Stimulated activated CD8-positive, alpha-beta memory T cell treated with anti-CD3 and anti-CD28 coated beads, Interleukin-15, amount 100 ng/mL, for 48 hours (primary cell): ENCODE measurements at regions not wholly inside any gene's neighbourhood (a gene's known extent, or its start where the extent isn't known, plus 50 kb on each side); places are given as distances from the start of the nearest gene placed in this dataset.
"Not testable (repeated sequence)": the region's sequence is repeated elsewhere in the genome, so short reads cannot be mapped to it uniquely, and the experiment has no call there.

Experiments used
- DNase-seq, 2 donors: peaks; one replicate each; pipeline ENCODE4 v3.0.0-alpha.2; 2020; ENCODE audit warnings: low read depth in 2 of 2

DNA sequence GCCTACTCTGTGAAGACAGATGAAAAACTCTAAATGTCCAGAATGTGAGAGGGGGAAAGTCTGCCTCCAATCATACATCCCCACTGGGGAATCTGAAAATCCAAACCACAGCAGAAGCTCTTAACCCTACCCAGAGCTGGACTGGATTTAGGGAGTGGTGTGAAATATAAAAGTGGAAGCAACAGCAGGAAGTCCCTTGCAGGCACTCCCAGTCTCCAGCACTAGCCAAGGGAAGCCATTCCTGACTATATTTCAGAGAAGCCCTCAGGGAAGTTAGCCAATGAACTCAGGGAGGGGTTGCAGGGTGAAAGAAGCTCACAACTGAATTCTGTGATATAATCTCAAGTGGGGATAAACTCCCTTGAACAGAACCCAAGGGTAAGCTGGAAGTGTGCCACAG is 51.5 kb downstream of the CRPPA start:
- DNase-seq = no peak

DNA sequence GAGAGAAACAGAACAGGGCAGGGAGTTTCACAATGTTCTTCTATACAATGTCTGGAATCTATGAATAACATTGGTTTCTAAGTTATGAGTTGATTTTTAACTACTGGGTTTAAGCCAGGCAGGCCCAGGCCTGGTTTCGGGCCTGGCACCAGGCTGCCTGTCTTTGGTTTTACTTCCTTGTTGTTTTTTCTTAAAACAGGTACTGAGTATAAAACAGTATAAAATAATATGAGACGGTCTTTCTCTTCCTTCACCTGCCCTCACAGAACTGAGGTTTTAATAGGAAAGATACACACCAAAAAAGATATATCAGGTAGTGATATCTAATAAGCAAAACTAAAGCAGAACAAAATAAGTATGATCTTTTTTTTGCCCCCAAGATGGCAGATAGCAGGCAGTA is 52.0 kb downstream of the CRPPA start:
- DNase-seq = not testable (repeated sequence)

DNA sequence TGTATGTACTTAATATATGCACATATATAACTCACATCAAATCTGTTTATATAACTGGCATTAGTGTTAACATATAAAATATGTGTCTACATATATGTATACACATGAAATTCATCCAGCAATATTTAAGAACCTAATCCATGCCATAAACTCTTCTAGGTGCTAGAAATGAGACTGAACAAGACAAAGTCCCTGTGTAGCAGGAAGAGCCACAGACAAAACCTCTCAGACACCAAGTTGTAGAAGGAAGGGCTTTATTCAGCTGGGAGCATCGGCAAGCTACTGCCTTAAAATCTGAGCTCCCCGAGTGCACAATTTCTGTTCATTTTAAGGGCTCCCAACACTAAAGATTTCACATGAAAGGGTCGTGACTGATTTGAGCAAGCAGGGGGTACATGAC is 52.5 kb downstream of the CRPPA start:
- DNase-seq = no peak

- no peak for DNase-seq
These were observed 54.2 kb downstream of the CRPPA start for GRCh38 chr7:16367115-16367514.

DNA sequence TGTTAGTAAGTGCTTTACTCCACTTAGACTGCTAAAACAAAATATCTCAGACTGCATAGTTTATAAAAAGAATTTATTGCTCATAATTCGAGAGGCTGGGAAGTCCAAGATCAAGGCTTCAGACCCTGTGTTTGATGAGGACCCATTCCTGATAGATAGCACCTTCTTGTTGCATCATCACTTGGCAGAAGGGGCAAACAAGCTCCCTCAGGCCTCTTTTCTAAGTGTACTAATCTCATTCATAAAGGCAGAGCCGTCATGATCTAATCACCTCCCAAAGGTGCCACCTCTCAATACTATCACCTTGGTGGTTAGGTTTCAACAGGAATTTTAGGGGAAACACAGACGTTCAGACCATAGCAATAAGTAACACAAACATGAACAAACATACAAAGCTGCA is 55.4 kb downstream of the CRPPA start:
- DNase-seq = no peak

GRCh38 chr7:16365177-16365576 is 56.2 kb downstream of the CRPPA start:
- no peak for DNase-seq

GRCh38 chr7:16359216-16359615 is 62.1 kb downstream of the CRPPA start:
- no peak for DNase-seq

GRCh38 chr7:16357921-16358320 is 63.4 kb downstream of the CRPPA start:
- no peak for DNase-seq

DNA sequence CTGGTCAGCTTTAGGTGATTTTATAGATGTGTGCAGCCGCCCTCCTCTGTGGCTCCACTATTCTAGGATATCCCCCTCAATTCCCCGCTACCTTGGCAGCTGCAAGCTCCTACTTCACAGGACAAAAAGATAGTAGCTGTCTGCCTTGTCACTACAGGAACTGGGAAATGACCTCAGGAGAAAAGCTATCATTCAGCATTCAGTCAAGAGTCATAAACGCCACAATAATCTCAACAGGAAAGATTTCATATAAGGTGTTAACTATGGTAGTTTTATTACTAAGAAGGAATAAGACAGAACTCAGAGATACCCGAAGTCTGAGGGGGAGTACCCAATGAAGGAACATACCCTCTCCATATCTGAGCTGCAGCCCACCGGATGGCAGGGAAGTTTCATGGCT is 63.9 kb downstream of the CRPPA start:
- no peak for DNase-seq

- DNase-seq = no peak
These were observed 64.9 kb downstream of the CRPPA start for GRCh38 chr7:16356301-16356958.

DNA sequence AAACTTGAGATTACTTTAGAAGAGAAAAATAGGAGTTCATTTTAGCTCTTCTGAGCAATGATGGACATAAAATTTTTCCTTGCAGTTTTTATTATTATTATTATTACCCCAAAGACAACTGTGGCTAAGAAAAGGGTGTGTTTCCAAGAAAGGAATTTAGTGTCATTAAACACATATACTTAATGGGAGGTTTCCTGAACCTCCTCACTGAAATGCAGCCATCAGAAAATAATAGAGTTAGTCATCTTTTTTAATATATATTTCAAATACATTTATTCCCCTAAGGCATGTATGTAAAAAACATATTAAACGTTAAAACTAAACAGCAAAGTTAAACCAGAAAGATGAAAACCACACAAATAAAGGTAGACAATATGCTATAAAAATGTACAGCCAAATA is 66.8 kb downstream of the CRPPA start:
- DNase-seq = no peak

- no peak for DNase-seq
These were observed 68.1 kb downstream of the CRPPA start for GRCh38 chr7:16353226-16353625.

GRCh38 chr7:16350634-16351033 is 70.7 kb downstream of the CRPPA start:
- no peak for DNase-seq

GRCh38 chr7:16348251-16348650 is 73.1 kb downstream of the CRPPA start:
- no peak for DNase-seq

GRCh38 chr7:16347827-16348192 is 73.5 kb downstream of the CRPPA start:
- no peak for DNase-seq

DNA sequence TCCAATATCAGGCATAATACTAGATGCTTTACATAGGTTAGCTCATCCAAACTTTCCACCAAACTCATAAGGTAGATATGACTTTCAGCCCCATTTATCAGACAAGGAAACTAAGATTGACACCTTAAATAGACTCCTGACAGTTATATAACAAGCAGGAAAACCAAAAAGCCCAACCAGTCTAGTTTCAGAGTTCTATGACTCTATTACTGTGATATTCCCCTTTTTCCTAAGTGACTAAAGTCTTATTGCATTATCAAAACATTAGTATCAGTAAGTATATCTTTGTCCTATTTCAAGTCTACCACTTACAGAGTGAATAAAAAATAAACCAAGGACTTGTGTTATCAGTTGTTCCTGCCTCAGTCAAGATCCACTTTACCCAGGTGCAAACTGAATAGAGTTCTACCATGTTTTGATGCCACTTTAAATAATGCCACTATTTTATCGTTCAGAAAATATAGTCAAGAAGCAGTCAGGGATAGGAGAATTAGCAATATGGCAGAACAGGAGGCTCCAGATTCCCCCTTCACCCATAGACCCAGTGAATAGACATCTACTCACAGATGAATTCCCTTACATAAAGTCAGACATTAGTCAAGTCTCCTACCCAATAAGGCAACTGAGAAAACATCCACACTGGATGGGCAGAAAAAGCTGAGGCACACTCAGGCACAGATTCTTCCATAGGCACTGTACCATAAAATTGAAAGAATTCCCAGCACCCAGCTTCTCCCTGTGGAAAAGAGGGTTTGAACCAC is 74.1 kb downstream of the CRPPA start:
- DNase-seq = no peak

DNA sequence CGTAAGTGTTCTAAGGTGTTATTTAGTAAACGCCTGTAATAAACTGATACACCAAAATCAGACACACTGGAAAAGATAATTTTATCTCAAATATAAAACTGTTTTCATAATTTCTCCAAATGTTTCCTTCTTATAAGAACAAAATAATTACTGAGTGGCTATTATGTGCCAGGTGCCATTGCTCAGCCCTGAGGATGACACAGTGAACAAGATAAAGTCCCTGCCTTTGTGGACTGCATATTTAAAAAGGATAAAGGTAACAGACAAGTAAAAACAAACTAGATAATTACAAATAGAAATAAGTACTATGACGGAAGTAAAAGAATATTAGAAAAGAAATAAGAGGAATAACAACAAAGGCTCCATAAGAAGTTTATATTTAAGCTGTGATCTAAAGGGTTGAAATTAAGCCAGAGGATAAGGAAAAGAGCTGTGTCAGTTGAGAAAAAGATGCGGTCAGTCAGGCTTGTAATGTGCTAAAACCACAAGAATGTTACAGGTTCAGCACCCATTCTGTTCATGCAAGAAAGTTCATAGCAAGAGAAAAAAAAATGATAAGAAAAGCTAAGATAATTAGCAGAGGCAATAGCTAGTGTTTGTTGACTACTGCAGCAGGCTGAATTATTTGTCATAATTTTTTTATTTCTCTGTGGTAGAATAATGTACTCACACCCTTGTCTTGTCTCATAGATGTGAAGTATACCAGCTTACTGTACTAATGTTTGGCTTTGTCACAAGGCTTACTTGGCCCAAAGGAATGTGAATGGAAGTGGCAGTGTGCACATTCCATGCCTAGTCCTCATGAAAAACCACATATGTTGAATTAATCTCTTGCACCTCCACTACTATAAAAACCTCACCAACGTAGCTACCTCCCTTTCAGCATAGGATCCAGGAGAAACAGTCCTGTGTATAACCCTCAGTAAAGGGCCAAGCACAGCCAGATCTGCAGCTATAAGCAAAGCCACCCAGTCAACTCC is 75.1 kb downstream of the CRPPA start:
- DNase-seq = no peak

DNA sequence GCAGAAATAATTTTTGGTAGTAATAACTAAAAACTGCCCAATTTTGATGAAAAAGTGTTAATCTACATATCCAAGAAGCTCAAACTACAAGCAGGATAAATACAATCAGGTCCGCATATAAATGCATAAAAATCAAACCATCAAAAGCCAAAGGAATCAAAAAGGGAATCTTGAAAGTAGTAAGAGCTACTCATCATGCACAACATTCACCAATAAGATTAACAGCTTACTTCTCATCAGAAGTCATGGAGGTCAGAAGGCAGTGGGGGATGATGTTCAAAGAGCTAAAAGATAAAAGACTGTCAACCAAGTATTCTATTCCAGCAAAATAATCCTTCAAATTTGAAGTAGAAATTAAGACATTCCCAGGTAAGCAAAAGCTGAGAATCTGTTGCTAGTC is 76.4 kb downstream of the CRPPA start:
- no peak for DNase-seq

- no peak for DNase-seq
These were observed 77.7 kb downstream of the CRPPA start for GRCh38 chr7:16343612-16344011.

DNA sequence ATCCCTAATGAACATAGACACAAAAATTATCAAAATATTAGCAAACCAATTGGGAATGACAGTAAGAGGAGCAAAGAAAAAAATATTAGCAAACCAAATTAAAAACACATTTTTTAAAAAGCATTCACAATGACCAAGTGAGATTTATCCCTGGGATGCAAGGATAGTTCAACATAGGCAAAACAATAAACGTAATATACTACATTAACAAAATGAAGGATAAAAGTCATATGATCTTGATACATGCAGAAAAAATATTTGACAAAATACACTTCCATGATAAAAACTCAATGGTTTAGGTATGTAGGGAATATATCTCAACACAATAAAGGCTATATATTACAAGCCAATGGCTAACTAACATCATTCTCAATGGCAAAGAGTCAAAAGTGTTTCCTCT is 83.3 kb downstream of the CRPPA start:
- DNase-seq = no peak

GRCh38 chr7:16326106-16326505 is 95.2 kb downstream of the CRPPA start:
- no peak for DNase-seq

DNA sequence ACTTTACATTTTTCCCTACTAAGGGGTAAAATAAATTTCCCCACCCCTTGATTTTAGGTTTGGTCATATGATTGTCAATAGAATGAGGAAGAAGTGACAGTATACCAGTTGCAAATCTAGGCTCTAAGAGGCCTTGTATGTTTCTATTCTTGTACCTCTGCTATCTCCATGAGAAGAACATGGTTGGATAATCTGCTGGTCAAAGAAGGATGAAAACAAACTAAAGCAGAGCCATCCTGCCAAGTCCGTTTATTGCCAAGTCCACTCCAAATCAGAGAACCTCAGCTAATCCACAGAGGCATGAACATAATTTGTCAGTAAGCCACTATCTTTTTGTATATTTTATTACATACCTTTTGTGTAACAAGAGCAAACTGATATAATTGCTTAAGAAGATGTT is 98.0 kb downstream of the CRPPA start:
- DNase-seq = no peak
